Nephron (organoid): ENCODE measurements at regions not wholly inside any gene's neighbourhood (a gene's known extent, or its start where the extent isn't known, plus 50 kb on each side); places are given as distances from the start of the nearest gene placed in this dataset.
A peak's percentile ranks its signal among the peaks of the same experiment; 100 is the strongest.

Experiments used
- H3K27ac Mint-ChIP-seq, 3 experiments: 2 replicates each; pipeline ENCODE4 v1.8.0; 2020; ENCODE audit warnings: mixed read lengths in 3 of 3, mild to moderate bottlenecking in 2 of 3, moderate library complexity in 1 of 3
- H3K27me3 Mint-ChIP-seq: 2 replicates; pipeline ENCODE4 v1.8.0; 2021; ENCODE audit warnings: low read depth, mild to moderate bottlenecking, moderate library complexity, mixed read lengths
- H3K36me3 Mint-ChIP-seq: 2 replicates; pipeline ENCODE4 v1.8.0; 2020; ENCODE audit warnings: low read depth, mixed read lengths
- H3K4me1 Mint-ChIP-seq: 2 replicates; pipeline ENCODE4 v1.8.0; 2020; ENCODE audit warnings: mixed read lengths
- H3K4me3 Mint-ChIP-seq, 3 experiments: 2 replicates each; pipeline ENCODE4 v1.8.0; 2020; ENCODE audit warnings: mild to moderate bottlenecking in 3 of 3, mixed read lengths in 3 of 3, moderate library complexity in 2 of 3
- H3K9me3 Mint-ChIP-seq: 2 replicates; pipeline ENCODE4 v1.8.0; 2020; ENCODE audit warnings: mixed read lengths
- TF ChIP-seq, protein P1 (sequence below), 3 experiments: fragments of 200-600 bp; sonication (generic); IDR thresholded peaks; one replicate each; pipeline ENCODE4 v1.5.0; 2021; ENCODE audit warnings: antibody characterized with exemption in 3 of 3; ENCODE audit not compliant: unreplicated experiment in 3 of 3

DNA sequence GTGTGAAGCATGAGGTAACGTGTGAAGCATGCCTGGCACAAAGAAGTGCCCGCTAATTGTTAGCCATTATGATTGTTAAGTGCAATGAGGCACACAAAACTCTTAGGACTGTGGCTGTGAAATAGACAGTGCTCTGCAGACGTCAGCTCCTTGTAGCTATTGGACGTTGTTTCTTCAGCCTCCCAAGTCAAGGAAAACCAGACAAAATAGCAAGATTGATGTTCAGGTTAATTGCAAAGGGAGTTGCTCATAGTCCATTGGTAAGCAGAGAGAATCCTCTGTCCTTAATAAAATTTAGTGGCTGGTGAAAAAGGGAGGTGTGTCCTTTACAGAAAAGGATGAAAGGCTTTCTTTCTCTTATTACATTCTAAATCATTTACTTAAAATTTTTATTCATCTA lies 54.6 kb upstream of the MBP start:
- H3K9me3 Mint-ChIP-seq: peaks cover 14% of the 10 kb centered on the region
- TF ChIP-seq, protein P1, sequence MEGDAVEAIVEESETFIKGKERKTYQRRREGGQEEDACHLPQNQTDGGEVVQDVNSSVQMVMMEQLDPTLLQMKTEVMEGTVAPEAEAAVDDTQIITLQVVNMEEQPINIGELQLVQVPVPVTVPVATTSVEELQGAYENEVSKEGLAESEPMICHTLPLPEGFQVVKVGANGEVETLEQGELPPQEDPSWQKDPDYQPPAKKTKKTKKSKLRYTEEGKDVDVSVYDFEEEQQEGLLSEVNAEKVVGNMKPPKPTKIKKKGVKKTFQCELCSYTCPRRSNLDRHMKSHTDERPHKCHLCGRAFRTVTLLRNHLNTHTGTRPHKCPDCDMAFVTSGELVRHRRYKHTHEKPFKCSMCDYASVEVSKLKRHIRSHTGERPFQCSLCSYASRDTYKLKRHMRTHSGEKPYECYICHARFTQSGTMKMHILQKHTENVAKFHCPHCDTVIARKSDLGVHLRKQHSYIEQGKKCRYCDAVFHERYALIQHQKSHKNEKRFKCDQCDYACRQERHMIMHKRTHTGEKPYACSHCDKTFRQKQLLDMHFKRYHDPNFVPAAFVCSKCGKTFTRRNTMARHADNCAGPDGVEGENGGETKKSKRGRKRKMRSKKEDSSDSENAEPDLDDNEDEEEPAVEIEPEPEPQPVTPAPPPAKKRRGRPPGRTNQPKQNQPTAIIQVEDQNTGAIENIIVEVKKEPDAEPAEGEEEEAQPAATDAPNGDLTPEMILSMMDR (IDR thresholded peaks at IDR 0.05; ENCODE audit: unreplicated experiment in 3 of 3): no peak
- peaks cover 15% of the 10 kb centered on the region for H3K4me1 Mint-ChIP-seq
- H3K27me3 Mint-ChIP-seq: no peaks in the 10 kb centered on the region
- no peak overlapping the region for H3K4me3 Mint-ChIP-seq
- H3K27ac Mint-ChIP-seq: peak overlapping the region in 1 of 3 experiments; percentile 44
- no peaks in the 10 kb centered on the region for H3K36me3 Mint-ChIP-seq

DNA sequence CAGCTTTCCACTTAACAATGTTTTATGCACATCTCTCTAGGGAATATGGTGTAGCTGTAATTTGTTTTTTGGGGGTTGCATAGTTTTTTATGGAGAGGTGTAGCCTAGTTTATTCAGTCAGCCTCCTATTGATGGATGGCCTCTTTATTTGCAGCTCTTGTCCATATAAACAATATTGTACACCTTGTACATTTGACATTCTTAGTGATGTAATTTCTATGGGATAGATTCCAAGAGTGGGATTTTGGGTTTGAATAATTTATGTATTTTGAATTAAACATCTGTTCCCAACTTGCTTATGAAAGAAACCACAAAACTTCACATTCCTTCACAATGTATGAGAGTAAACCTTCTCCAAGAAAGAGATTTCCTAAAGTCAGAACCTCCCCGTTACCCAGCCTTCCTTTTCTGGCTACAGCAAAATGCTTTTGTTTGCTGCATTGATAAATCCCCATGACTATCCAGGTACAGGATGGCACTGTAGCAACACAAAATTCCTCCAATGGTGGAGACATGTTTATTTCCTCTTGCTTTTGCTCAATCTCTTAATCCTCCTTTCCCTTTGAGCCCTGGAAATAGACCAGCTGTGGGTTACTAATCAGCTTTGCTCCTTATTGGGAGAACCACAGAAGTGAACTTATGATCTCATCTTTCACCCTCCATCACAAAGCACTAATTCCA lies 58.4 kb upstream of the GALR1 start:
- TF ChIP-seq, protein P1 (IDR thresholded peaks at IDR 0.05; ENCODE audit: unreplicated experiment in 3 of 3): no peak
- H3K27ac Mint-ChIP-seq: peak overlapping the region in 2 of 3 experiments; percentile 2 to 42
- peaks cover 16% of the 10 kb centered on the region for H3K4me1 Mint-ChIP-seq
- peaks cover 4% of the 10 kb centered on the region for H3K27me3 Mint-ChIP-seq
- H3K9me3 Mint-ChIP-seq: peaks cover 21% of the 10 kb centered on the region
- no peak overlapping the region for H3K4me3 Mint-ChIP-seq
- H3K36me3 Mint-ChIP-seq: no peaks in the 10 kb centered on the region

DNA sequence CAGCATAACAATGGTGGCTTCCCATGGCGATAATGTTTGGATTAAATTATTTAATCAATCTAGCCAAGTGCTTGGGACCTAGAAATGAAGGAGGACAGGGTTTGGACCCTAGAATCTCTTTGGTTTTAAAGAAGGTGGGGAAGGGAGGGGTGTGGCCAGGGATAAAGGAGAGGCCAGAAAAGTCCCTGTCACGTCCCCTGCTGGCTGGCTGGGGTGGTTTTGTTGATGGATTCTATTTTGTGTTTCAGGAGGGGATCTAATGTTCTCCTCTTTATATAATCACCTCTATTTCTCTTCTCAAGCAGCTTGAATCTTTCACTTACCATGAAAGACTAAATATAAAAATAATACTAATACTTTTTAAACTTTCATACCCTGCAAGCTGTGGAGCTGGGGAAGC lies 52.6 kb upstream of the GALR1 start:
- TF ChIP-seq, protein P1 (IDR thresholded peaks at IDR 0.05; ENCODE audit: unreplicated experiment in 3 of 3): no peak
- no peaks in the 10 kb centered on the region for H3K36me3 Mint-ChIP-seq

DNA sequence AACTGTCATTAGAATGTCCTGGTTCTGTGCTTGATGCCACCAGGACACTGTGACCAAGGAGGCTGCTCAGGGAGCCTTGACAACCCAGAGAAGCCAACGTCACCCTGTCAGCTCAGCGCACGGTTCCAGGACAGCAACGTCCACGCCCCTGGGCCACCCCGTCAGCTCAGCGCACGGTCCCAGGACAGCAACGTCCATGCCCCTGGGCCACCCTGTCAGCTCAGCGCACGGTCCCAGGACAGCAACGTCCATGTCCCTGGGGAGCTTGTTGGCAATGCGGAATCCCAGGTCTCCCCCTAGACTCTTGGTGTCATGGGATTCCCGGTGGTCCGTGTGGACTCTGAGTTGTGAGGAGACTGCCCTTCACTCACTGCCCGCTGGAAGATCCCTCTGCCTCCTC lies 51.0 kb upstream of the GALR1 start:
- TF ChIP-seq, protein P1 (IDR thresholded peaks at IDR 0.05; ENCODE audit: unreplicated experiment in 3 of 3): no peak
- Mint-ChIP-seq H3K27me3 (peaks cover 12% of the 10 kb centered on the region), H3K9me3 (peaks cover 15% of the 10 kb centered on the region), H3K4me1 (no peaks in the 10 kb centered on the region), H3K27ac (no peak overlapping the region), H3K36me3 (no peaks in the 10 kb centered on the region), H3K4me3 (no peak overlapping the region)

More for the DNA sequence above, 52.6 kb upstream of the GALR1 start:
- Mint-ChIP-seq H3K27me3 (peaks cover 8% of the 10 kb centered on the region), H3K27ac (no peak overlapping the region), H3K9me3 (peaks cover 15% of the 10 kb centered on the region), H3K4me1 (peaks cover 2% of the 10 kb centered on the region), H3K4me3 (no peak overlapping the region)

DNA sequence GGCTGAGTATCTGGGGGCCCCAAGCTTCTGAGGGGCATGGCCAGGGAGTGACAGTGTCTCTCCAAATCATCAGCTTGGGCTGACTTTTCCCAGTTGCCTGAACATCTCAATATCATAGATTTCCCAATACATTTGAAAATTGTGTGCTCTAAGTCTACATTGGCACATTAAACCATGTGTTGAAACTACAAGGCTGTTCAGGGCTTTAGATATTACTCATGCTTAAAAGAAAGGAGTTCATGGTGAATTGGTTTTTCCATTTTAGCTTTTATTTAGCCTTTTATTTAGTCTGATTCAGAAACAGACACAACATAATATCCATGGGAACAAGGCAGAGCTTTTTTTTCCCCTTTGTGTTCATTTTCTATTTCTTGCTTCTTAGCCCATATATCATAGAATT lies 49.9 kb upstream of the GALR1 start:
- H3K27ac Mint-ChIP-seq: no peak overlapping the region
- peaks cover 9% of the 10 kb centered on the region for H3K9me3 Mint-ChIP-seq
- H3K4me1 Mint-ChIP-seq: no peaks in the 10 kb centered on the region
- H3K36me3 Mint-ChIP-seq: no peaks in the 10 kb centered on the region
- H3K4me3 Mint-ChIP-seq: no peak overlapping the region
- TF ChIP-seq, protein P1 (IDR thresholded peaks at IDR 0.05; ENCODE audit: unreplicated experiment in 3 of 3): no peak
- H3K27me3 Mint-ChIP-seq: peaks cover 8% of the 10 kb centered on the region
